Fibroblast of skin of abdomen (primary cell): ENCODE measurements at regions not wholly inside any gene's neighbourhood (a gene's known extent, or its start where the extent isn't known, plus 50 kb on each side); places are given as distances from the start of the nearest gene placed in this dataset.

Experiments
- DNase-seq: peaks from one replicate; pipeline ENCODE4 v3.0.0-alpha.2; 2013

GRCh38 chr11:116504541-116505297 lies 268.1 kb downstream of the BUD13 start:
- no peak for DNase-seq

- DNase-seq: no peak
These were observed 269.3 kb downstream of the BUD13 start for GRCh38 chr11:116503216-116504160.

- no peak for DNase-seq
These were observed 270.1 kb downstream of the BUD13 start for GRCh38 chr11:116502641-116503061.

- DNase-seq: no peak
These were observed 271.1 kb downstream of the BUD13 start for GRCh38 chr11:116501728-116502127.

GRCh38 chr11:116500947-116501602 lies 271.7 kb downstream of the BUD13 start:
- no peak for DNase-seq

- DNase-seq: no peak
These were observed 272.5 kb downstream of the BUD13 start for GRCh38 chr11:116500026-116500946.

- DNase-seq: peak; percentile 64
These were observed 273.3 kb downstream of the BUD13 start for GRCh38 chr11:116499396-116500003.

GRCh38 chr11:116498161-116498560 lies 274.6 kb downstream of the BUD13 start:
- no peak for DNase-seq

- DNase-seq: no peak
These were observed 280.2 kb downstream of the BUD13 start for GRCh38 chr11:116492600-116492999.

GRCh38 chr11:116488836-116489389 lies 283.9 kb downstream of the BUD13 start:
- DNase-seq: no peak

GRCh38 chr11:116485425-116485824 lies 287.4 kb downstream of the BUD13 start:
- DNase-seq: no peak

GRCh38 chr11:116482716-116483115 lies 290.1 kb downstream of the BUD13 start:
- no peak for DNase-seq

- no peak for DNase-seq
These were observed 291.6 kb downstream of the BUD13 start for GRCh38 chr11:116481126-116481675.

GRCh38 chr11:116478669-116479668 lies 293.8 kb downstream of the BUD13 start:
- DNase-seq: no peak

- DNase-seq: no peak
These were observed 294.6 kb downstream of the BUD13 start for GRCh38 chr11:116478205-116478604.

- no peak for DNase-seq
These were observed 298.9 kb downstream of the BUD13 start for GRCh38 chr11:116473790-116474346.

- DNase-seq: peak; percentile 28
These were observed 299.5 kb downstream of the BUD13 start for GRCh38 chr11:116473206-116473769.

- DNase-seq: peak; percentile 9
These were observed 300.1 kb downstream of the BUD13 start for GRCh38 chr11:116472651-116473050.
